ENCODE measurements at regions not wholly inside any gene's neighbourhood (a gene's known extent, or its start where the extent isn't known, plus 50 kb on each side); places are given as distances from the start of the nearest gene placed in this dataset.

- TF ChIP-seq POLR2A (IDR thresholded peaks at IDR 0.05; ENCODE audit: extremely low read depth, insufficient read length) (no peak), MYC (IDR thresholded peaks at IDR 0.05; ENCODE audit: low read depth, low read length) (no peak), CTCF (IDR thresholded peaks at IDR 0.05; ENCODE audit: low read depth, low read length) (no peak)
- TF ChIP-seq, protein P1, sequence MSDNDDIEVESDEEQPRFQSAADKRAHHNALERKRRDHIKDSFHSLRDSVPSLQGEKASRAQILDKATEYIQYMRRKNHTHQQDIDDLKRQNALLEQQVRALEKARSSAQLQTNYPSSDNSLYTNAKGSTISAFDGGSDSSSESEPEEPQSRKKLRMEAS (IDR thresholded peaks at IDR 0.05; ENCODE audit: low read depth, low read length), result no peak
- DNase-seq (ENCODE audit: low read depth), result no peak
- H3K4me3 ChIP-seq (ENCODE audit: low read depth, low read length), result peak overlapping the region; percentile 71
These were observed 107.1 kb downstream of the HFE start for GRCh38 chr6:26194329-26194701.

- DNase-seq (ENCODE audit: low read depth), result no peak
- no peak for TF ChIP-seq POLR2A (IDR thresholded peaks at IDR 0.05; ENCODE audit: extremely low read depth, insufficient read length)
- TF ChIP-seq MYC (IDR thresholded peaks at IDR 0.05; ENCODE audit: low read depth, low read length), result no peak
- H3K4me3 ChIP-seq (ENCODE audit: low read depth, low read length), result peak overlapping the region; percentile 71
These were observed 107.7 kb downstream of the HFE start for GRCh38 chr6:26194816-26195375.

GRCh38 chr6:26195376-26195923 lies 108.2 kb downstream of the HFE start:
- peak overlapping the region; percentile 71 for H3K4me3 ChIP-seq (ENCODE audit: low read depth, low read length)
- TF ChIP-seq, protein P1 (IDR thresholded peaks at IDR 0.05; ENCODE audit: low read depth, low read length), result no peak
- TF ChIP-seq POLR2A (IDR thresholded peaks at IDR 0.05; ENCODE audit: extremely low read depth, insufficient read length) (no peak), MYC (IDR thresholded peaks at IDR 0.05; ENCODE audit: low read depth, low read length) (no peak), CTCF (IDR thresholded peaks at IDR 0.05; ENCODE audit: low read depth, low read length) (no peak)
- DNase-seq (ENCODE audit: low read depth), result peak; percentile 94

GRCh38 chr6:26195924-26196845 lies 109.0 kb downstream of the HFE start:
- peak overlapping the region; percentile 71 for H3K4me3 ChIP-seq (ENCODE audit: low read depth, low read length)

DNA sequence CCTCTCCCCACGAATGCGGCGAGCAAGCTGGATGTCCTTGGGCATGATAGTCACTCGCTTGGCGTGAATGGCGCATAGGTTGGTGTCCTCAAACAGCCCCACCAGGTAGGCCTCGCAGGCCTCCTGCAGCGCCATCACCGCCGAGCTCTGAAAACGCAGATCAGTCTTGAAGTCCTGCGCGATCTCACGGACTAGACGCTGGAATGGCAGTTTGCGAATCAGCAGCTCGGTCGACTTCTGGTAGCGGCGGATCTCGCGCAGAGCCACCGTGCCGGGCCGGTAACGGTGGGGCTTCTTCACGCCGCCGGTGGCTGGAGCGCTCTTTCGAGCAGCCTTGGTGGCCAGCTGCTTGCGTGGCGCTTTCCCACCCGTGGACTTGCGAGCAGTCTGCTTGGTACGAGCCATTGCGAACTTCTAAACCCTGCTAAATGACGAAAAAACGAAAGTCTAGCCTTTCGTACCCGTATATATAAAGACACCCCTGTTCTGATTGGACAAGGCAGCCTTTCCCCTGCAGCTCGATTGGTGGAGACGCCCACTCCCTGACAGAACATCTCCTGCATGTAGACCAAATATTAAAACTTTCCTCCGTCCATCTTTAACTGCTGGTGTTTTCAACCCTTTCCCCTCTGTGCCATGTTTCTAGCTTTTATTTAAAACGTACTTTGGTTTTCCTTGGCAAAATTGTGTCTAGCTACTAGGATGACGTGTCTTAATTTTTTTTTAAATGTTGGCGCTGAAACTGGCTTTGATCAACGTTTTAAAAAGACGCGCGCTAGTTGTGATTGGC lies 109.8 kb downstream of the HFE start:
- TF ChIP-seq CTCF (IDR thresholded peaks at IDR 0.05; ENCODE audit: low read depth, low read length) (no peak), POLR2A (IDR thresholded peaks at IDR 0.05; ENCODE audit: extremely low read depth, insufficient read length) (peak; percentile 97), MYC (IDR thresholded peaks at IDR 0.05; ENCODE audit: low read depth, low read length) (no peak)
- TF ChIP-seq, protein P1 (IDR thresholded peaks at IDR 0.05; ENCODE audit: low read depth, low read length), result no peak
- peak; percentile 97 for DNase-seq (ENCODE audit: low read depth)
- H3K4me3 ChIP-seq (ENCODE audit: low read depth, low read length), result peak overlapping the region; percentile 71

More at GRCh38 chr6:26195924-26196845, 109.0 kb downstream of the HFE start:
- TF ChIP-seq MYC (IDR thresholded peaks at IDR 0.05; ENCODE audit: low read depth, low read length), result no peak
- TF ChIP-seq, protein P1 (IDR thresholded peaks at IDR 0.05; ENCODE audit: low read depth, low read length), result no peak
- no peak for TF ChIP-seq CTCF (IDR thresholded peaks at IDR 0.05; ENCODE audit: low read depth, low read length)
- TF ChIP-seq POLR2A (IDR thresholded peaks at IDR 0.05; ENCODE audit: extremely low read depth, insufficient read length), result no peak
- peak; percentile 72 for DNase-seq (ENCODE audit: low read depth)
